KMS-11 (cell line): ENCODE measurements at regions not wholly inside any gene's neighbourhood (a gene's known extent, or its start where the extent isn't known, plus 50 kb on each side); places are given as distances from the start of the nearest gene placed in this dataset.

Experiments used
- H2AFZ ChIP-seq: fragments of 200-600 bp; sonication (generic); 2 replicates; pipeline ENCODE4 v1.6.1; 2016; ENCODE audit warnings: antibody characterized with exemption, mixed run types, low read depth
- H3K27ac ChIP-seq: fragments of 200-600 bp; sonication (generic); 2 replicates; pipeline ENCODE4 v1.6.1; 2016; ENCODE audit warnings: mild to moderate bottlenecking, mixed run types
- H3K27me3 ChIP-seq: fragments of 200-600 bp; sonication (generic); 2 replicates; pipeline ENCODE4 v1.6.1; 2017; ENCODE audit warnings: mild to moderate bottlenecking, low read depth, mixed run types, moderate library complexity; ENCODE audit not compliant: insufficient read depth
- H3K36me3 ChIP-seq: fragments of 200-600 bp; sonication (generic); 2 replicates; pipeline ENCODE4 v1.6.1; 2017; ENCODE audit warnings: mild to moderate bottlenecking, mixed run types; ENCODE audit not compliant: insufficient read depth
- H3K4me1 ChIP-seq: fragments of 200-600 bp; sonication (generic); 2 replicates; pipeline ENCODE4 v1.6.1; 2016; ENCODE audit warnings: mild to moderate bottlenecking, low read depth, mixed run types; ENCODE audit not compliant: poor library complexity, severe bottlenecking
- H3K4me2 ChIP-seq: fragments of 200-600 bp; sonication (generic); 2 replicates; pipeline ENCODE4 v1.7.0; 2016; ENCODE audit warnings: mild to moderate bottlenecking, mixed run types
- H3K4me3 ChIP-seq: fragments of 200-600 bp; sonication (generic); IDR thresholded peaks from 2 replicates; pipeline ENCODE4 v1.6.1; 2017; ENCODE audit warnings: low read depth, low read length, mixed read lengths; ENCODE audit not compliant: insufficient read depth
- H3K79me2 ChIP-seq: fragments of 200-600 bp; sonication (generic); 2 replicates; pipeline ENCODE4 v1.6.1; 2016; ENCODE audit warnings: low read depth, mixed run types; ENCODE audit not compliant: insufficient read depth
- H3K9ac ChIP-seq: fragments of 200-600 bp; sonication (generic); 2 replicates; pipeline ENCODE4 v1.6.1; 2016; ENCODE audit warnings: mild to moderate bottlenecking, mixed run types
- H4K20me1 ChIP-seq: fragments of 200-600 bp; sonication (generic); 2 replicates; pipeline ENCODE4 v1.6.1; 2016; ENCODE audit warnings: mild to moderate bottlenecking, mixed run types; ENCODE audit not compliant: insufficient read depth
- TF ChIP-seq, protein P1 (sequence below): fragments of 200-600 bp; sonication (generic); conservative IDR thresholded peaks from 2 replicates; pipeline ENCODE4 v1.6.1; 2017; ENCODE audit warnings: low read depth, mild to moderate bottlenecking, antibody characterized with exemption, low read length, moderate library complexity, mixed read lengths

DNA sequence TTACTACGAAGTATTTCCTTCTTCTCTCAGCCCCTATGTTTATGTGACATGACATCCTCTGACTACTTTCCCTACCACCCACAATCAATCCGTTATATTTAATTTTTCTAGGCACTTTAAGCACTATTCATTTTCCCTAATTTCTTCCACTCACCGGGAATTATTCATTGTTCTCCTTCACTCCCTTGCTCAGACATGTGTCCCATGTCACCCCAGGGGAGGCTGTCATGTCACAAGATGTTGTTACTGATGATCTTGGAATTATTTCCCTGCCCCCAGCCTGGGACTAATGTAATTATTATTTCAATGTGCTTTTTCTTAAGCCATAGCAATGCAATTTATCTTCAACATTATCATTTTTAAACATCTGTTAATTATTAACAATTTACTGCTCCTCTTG, 317.2 kb downstream of the PHF14 start:
- Histone ChIP-seq H3K4me2 (no peak overlapping the region), H3K27ac (no peak overlapping the region), H3K36me3 (no peaks in the 10 kb centered on the region), H3K4me1 (peaks cover 14% of the 10 kb centered on the region), H3K4me3 (no peak overlapping the region), H3K9ac (no peak overlapping the region), H4K20me1 (no peaks in the 10 kb centered on the region), H2AFZ (no peak overlapping the region), H3K27me3 (no peaks in the 10 kb centered on the region), H3K79me2 (no peaks in the 10 kb centered on the region)
- TF ChIP-seq, protein P1, sequence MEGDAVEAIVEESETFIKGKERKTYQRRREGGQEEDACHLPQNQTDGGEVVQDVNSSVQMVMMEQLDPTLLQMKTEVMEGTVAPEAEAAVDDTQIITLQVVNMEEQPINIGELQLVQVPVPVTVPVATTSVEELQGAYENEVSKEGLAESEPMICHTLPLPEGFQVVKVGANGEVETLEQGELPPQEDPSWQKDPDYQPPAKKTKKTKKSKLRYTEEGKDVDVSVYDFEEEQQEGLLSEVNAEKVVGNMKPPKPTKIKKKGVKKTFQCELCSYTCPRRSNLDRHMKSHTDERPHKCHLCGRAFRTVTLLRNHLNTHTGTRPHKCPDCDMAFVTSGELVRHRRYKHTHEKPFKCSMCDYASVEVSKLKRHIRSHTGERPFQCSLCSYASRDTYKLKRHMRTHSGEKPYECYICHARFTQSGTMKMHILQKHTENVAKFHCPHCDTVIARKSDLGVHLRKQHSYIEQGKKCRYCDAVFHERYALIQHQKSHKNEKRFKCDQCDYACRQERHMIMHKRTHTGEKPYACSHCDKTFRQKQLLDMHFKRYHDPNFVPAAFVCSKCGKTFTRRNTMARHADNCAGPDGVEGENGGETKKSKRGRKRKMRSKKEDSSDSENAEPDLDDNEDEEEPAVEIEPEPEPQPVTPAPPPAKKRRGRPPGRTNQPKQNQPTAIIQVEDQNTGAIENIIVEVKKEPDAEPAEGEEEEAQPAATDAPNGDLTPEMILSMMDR: no peak

DNA sequence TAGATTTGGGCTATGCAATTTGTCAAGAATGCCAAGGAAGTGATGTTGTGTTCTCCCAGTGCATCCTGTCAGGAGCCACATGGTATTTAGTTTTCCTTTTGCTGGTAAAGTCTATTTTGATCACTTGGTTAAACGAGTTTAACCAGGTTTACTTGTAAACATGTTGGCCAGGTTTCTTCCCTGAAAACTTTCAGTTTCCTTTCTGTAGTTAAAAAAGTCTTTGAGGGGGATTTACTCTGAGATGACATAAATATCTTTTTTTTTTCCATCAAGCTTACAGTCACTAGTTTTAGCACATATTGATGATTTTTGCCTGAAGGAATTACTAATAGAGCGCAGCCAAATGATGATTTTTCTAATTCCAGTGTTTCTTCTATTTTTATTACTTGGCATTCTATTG, 320.5 kb downstream of the PHF14 start:
- Histone ChIP-seq H2AFZ (peak overlapping the region; percentile 24; the same call in 1 of the 2 replicates), H3K36me3 (no peaks in the 10 kb centered on the region), H3K4me2 (peak overlapping the region; percentile 40)

DNA sequence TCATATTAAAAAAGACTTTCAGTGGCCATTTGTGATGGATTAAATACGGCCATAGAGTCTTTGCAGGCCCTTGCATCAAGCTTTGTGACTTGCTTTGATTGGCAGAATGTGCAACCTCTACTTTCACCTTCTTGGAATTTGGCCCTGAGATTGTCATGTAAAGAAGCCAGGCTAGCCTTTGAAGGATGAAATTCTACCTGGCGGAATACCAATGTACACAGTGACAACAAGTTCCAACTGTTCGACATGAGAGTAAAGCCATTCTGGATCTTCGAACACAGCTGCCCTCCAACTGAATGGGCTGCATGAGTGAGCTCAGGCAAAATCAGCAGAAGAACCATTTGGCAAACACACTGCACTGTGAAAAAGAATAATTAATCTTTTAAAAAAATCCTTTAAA, 321.3 kb downstream of the PHF14 start:
- no peak overlapping the region for H3K4me3 ChIP-seq
- no peaks in the 10 kb centered on the region for H4K20me1 ChIP-seq
- no peaks in the 10 kb centered on the region for H3K36me3 ChIP-seq
- H3K4me2 ChIP-seq: no peak overlapping the region
- H3K27ac ChIP-seq: no peak overlapping the region
- no peak overlapping the region for H3K9ac ChIP-seq
- H3K27me3 ChIP-seq: no peaks in the 10 kb centered on the region
- TF ChIP-seq, protein P1: no peak
- H3K79me2 ChIP-seq: no peaks in the 10 kb centered on the region
- no peak overlapping the region for H2AFZ ChIP-seq
- H3K4me1 ChIP-seq: peaks cover 14% of the 10 kb centered on the region

More for the DNA sequence above, 320.5 kb downstream of the PHF14 start:
- TF ChIP-seq, protein P1: no peak
- Histone ChIP-seq H3K27ac (no peak overlapping the region), H3K27me3 (no peaks in the 10 kb centered on the region), H3K9ac (no peak overlapping the region), H4K20me1 (no peaks in the 10 kb centered on the region), H3K4me1 (peaks cover 14% of the 10 kb centered on the region), H3K79me2 (no peaks in the 10 kb centered on the region), H3K4me3 (no peak overlapping the region)

DNA sequence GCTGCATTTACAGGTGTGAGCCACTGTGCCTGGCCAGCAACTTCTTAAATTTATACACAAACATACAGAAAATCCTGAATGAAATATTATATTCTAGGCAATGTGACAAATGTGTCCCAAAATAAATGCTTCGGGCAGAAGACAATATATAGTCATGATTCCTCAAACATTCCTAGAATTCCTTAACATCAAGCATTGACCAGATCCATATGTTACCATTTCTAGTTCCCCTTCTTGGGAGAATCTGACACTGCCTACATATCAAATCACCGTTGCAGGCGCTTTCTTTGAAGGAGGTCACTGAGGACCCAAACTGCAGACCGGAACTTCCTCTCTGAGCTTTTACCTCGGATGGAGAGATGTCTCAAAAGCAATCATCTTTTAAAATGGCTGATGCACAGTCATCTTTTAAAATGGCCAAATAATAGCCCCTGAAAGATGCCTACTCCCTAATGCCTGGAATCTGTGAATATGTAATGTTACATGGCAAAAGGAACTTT, 323.5 kb downstream of the PHF14 start:
- Histone ChIP-seq H3K27me3 (no peaks in the 10 kb centered on the region), H3K4me3 (no peak overlapping the region), H3K9ac (no peak overlapping the region), H3K36me3 (no peaks in the 10 kb centered on the region), H3K79me2 (no peaks in the 10 kb centered on the region), H3K4me1 (peaks cover 14% of the 10 kb centered on the region), H4K20me1 (no peaks in the 10 kb centered on the region), H3K4me2 (no peak overlapping the region), H2AFZ (no peak overlapping the region), H3K27ac (no peak overlapping the region)
- TF ChIP-seq, protein P1: no peak
